Adipocyte (in vitro differentiated cells): ENCODE measurements at regions not wholly inside any gene's neighbourhood (a gene's known extent, or its start where the extent isn't known, plus 50 kb on each side); places are given as distances from the start of the nearest gene placed in this dataset.

Experiments used
- DNase-seq: peaks from one replicate; pipeline ENCODE4 v3.0.0-alpha.2; 2015; ENCODE audit warnings: low read depth
- H3K27me3 ChIP-seq: replicated peaks from 2 replicates; pipeline ENCODE4 v1.7.0; 2013; ENCODE audit warnings: mild to moderate bottlenecking, low read length, moderate library complexity; ENCODE audit not compliant: control insufficient read depth, insufficient read depth
- H3K36me3 ChIP-seq: 2 replicates; pipeline ENCODE4 v1.7.0; 2013; ENCODE audit warnings: low read length, mild to moderate bottlenecking, moderate library complexity; ENCODE audit not compliant: control insufficient read depth, insufficient read depth, severe bottlenecking
- H3K4me1 ChIP-seq: 2 replicates; pipeline ENCODE4 v1.7.0; 2013; ENCODE audit warnings: mild to moderate bottlenecking, low read length, moderate library complexity; ENCODE audit not compliant: control insufficient read depth, insufficient read depth
- H3K4me3 ChIP-seq: 2 replicates; pipeline ENCODE4 v1.7.0; 2013; ENCODE audit warnings: mild to moderate bottlenecking, low read length, moderate library complexity
- H3K9ac ChIP-seq: 2 replicates; pipeline ENCODE4 v1.7.0; 2013; ENCODE audit warnings: mild to moderate bottlenecking, low read length, moderate library complexity
- H3K9me3 ChIP-seq: 2 replicates; pipeline ENCODE4 v1.7.0; 2013; ENCODE audit warnings: mild to moderate bottlenecking, low read length, moderate library complexity; ENCODE audit not compliant: control insufficient read depth

- Histone ChIP-seq H3K4me1 (peaks cover 17% of the 10 kb centered on the region), H3K27me3 (no peaks in the 10 kb centered on the region), H3K4me3 (peak overlapping the region; percentile 2), H3K9me3 (no peaks in the 10 kb centered on the region), H3K9ac (no peak overlapping the region), H3K36me3 (no peaks in the 10 kb centered on the region)
- no peak for DNase-seq
Measured at GRCh38 chr14:49193332-49194065, 392.7 kb downstream of the RPS29 start.

DNA sequence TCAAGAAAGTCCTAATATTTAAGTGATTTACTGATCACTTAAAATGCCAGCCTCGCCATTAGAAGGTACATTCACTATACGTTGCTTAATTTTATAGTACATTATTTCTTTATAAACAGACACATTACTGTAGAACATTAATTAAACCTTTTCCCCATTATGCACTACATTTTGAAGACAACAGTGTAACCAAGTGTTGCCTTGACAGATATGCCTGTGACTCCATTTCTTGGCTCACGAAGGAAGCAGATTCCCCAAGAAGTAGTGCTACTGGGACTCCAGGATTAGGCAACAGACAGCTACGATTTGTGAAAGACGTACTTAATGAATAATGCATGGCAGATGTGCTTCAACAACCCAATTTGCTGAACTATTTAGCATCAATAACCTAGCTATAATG lies 394.8 kb downstream of the RPS29 start:
- Histone ChIP-seq H3K36me3 (no peaks in the 10 kb centered on the region), H3K4me1 (peaks cover 17% of the 10 kb centered on the region), H3K9me3 (no peaks in the 10 kb centered on the region), H3K9ac (no peak overlapping the region), H3K4me3 (no peak overlapping the region), H3K27me3 (no peaks in the 10 kb centered on the region)
- no peak for DNase-seq

DNA sequence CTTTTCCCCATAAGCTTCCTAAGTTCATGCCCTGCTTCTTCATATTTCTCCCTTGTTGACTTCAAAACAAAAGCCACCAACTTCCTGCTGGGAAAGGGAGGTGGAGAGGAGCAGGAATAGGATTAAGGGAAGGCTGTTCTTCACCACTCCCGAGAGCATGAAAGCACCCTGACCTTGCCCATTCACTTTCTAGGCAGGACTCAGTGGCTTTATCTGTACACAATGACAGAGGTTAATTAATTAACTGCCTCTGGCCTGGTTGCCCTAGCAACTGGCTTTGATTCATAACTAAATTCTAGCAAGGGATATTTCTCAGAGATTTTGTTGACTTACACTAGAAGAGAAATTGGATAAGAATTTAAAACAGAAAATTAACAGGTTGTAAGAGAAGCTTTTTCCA lies 396.8 kb downstream of the RPS29 start:
- H3K9me3 ChIP-seq = no peaks in the 10 kb centered on the region
- no peaks in the 10 kb centered on the region for H3K36me3 ChIP-seq
- no peak overlapping the region for H3K9ac ChIP-seq
- H3K4me3 ChIP-seq = no peak overlapping the region
- no peak for DNase-seq
- peaks cover 14% of the 10 kb centered on the region for H3K4me1 ChIP-seq
- H3K27me3 ChIP-seq = no peaks in the 10 kb centered on the region

DNA sequence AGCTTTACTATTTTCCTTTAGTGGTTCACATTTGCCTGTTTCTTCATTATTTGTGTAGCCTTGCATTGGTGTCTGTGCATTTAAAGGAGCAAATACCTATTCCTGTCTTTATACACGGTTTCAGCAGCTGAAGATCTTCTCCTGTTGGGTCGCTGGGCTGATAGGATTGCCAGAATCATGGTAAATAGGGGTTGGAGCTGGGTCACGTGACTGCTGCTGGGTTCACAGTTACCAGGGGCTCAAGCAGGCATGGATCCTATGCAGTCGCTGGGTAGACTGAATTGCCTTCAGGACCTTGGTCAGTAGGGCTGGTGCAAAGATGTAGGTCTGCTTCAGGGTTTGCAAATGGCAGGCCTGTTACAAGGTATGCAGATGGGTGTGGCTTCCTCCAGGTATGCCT lies 398.4 kb downstream of the RPS29 start:
- no peaks in the 10 kb centered on the region for H3K27me3 ChIP-seq
- no peak for DNase-seq
- no peaks in the 10 kb centered on the region for H3K36me3 ChIP-seq
- no peaks in the 10 kb centered on the region for H3K4me1 ChIP-seq
- no peak overlapping the region for H3K4me3 ChIP-seq
- no peaks in the 10 kb centered on the region for H3K9me3 ChIP-seq
- H3K9ac ChIP-seq = no peak overlapping the region

GRCh38 chr14:49173765-49174373 lies 412.3 kb downstream of the RPS29 start:
- peak; percentile 62 for DNase-seq
- Histone ChIP-seq H3K4me3 (no peak overlapping the region), H3K36me3 (no peaks in the 10 kb centered on the region), H3K27me3 (no peaks in the 10 kb centered on the region), H3K9ac (no peak overlapping the region), H3K4me1 (no peaks in the 10 kb centered on the region), H3K9me3 (no peaks in the 10 kb centered on the region)

DNA sequence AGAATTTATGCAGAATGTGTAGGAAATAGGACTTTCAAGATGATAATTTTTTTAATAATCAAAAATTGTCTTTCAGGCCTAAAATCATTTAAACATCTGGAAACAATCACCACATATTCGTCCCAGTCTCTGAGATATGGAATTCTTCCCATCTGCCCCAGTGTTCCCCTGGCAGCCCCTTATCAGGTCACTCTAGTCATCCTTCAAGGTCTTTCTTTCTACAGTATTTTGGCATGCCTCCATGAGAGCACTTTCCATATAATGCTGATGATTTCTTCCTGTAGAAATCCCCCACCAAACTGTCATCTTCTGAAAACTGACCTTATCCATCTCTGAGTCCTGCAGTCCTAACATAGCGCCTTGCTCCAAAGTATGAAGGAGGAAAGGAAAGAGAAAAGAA lies 422.1 kb downstream of the RPS29 start:
- Histone ChIP-seq H3K36me3 (no peaks in the 10 kb centered on the region), H3K9me3 (no peaks in the 10 kb centered on the region), H3K4me1 (no peaks in the 10 kb centered on the region), H3K4me3 (no peak overlapping the region), H3K27me3 (no peaks in the 10 kb centered on the region), H3K9ac (no peak overlapping the region)
- DNase-seq = no peak

DNA sequence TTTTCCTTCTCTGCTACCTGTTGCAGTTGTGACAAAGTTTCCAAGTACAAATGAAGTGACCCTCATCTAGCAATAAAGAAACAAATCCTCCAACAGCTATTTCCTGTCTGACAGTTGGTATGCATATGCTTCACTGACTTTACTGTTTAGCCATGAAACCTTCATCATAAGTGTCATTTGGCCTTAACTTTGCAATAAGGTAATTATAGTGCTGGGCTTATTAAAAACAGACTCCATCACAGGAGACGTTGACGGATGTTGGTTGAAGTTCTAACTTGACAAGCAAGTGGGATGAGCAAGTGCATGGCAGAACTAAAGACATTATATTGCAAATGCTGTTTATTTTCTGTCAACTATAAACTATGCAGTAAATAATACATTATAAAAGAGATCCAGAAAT lies 425.2 kb downstream of the RPS29 start:
- Histone ChIP-seq H3K9me3 (no peaks in the 10 kb centered on the region), H3K27me3 (no peaks in the 10 kb centered on the region), H3K4me3 (no peak overlapping the region), H3K4me1 (no peaks in the 10 kb centered on the region), H3K9ac (no peak overlapping the region), H3K36me3 (no peaks in the 10 kb centered on the region)
- DNase-seq = no peak

GRCh38 chr14:49159081-49159480 lies 427.1 kb downstream of the RPS29 start:
- H3K4me1 ChIP-seq = no peaks in the 10 kb centered on the region
- no peaks in the 10 kb centered on the region for H3K36me3 ChIP-seq
- no peaks in the 10 kb centered on the region for H3K9me3 ChIP-seq
- no peak overlapping the region for H3K4me3 ChIP-seq
- DNase-seq = no peak
- no peak overlapping the region for H3K9ac ChIP-seq
- no peaks in the 10 kb centered on the region for H3K27me3 ChIP-seq

GRCh38 chr14:49139593-49139992 lies 446.6 kb downstream of the RPS29 start:
- Histone ChIP-seq H3K36me3 (no peaks in the 10 kb centered on the region), H3K9ac (no peak overlapping the region), H3K4me1 (no peaks in the 10 kb centered on the region), H3K4me3 (no peak overlapping the region), H3K27me3 (no peaks in the 10 kb centered on the region), H3K9me3 (no peaks in the 10 kb centered on the region)
- DNase-seq = no peak

DNA sequence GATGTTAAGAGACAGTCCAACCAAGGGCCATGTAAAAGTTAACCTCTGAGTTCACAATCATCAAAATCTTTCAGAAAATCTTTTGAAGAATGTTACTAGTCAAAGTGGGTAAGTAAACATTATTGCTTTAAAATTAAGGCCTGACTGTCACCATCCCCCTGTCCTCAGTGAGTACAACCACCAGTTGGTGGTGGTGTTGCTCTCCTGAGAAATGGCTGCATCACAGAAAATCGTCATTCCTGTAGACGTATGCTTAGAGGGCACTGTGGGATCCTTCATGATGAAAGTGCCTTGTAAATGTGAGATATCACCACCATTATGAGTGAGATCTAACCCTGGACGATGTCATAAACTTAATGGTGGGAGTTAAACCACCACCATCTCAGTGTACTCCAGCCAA lies 451.2 kb downstream of the RPS29 start:
- no peak for DNase-seq
- no peaks in the 10 kb centered on the region for H3K27me3 ChIP-seq
- H3K4me1 ChIP-seq = no peaks in the 10 kb centered on the region
- no peaks in the 10 kb centered on the region for H3K36me3 ChIP-seq
- H3K4me3 ChIP-seq = no peak overlapping the region
- no peak overlapping the region for H3K9ac ChIP-seq
- peaks cover 1% of the 10 kb centered on the region for H3K9me3 ChIP-seq

DNA sequence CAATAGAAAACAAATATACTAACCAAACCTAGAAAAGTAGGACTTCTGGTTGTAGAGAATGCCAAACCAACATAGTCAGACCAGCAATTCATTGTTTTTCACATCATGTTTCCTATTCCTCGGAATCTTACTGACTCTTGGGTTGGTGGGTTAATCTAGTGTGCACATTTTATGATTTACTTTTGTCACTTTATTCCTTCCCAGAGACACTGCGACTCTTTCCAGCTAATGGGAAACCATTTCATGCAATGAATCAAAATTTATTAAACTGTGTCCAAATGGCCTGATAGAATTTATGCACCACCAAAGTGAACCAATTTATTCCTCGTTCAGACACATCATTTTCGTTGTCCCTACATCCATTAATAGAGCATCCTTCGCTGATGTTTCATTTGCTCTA lies 464.9 kb downstream of the RPS29 start:
- no peaks in the 10 kb centered on the region for H3K9me3 ChIP-seq
- H3K4me1 ChIP-seq = peaks cover 3% of the 10 kb centered on the region
- no peak overlapping the region for H3K4me3 ChIP-seq
- no peak overlapping the region for H3K9ac ChIP-seq
- no peaks in the 10 kb centered on the region for H3K36me3 ChIP-seq
- no peak for DNase-seq
- H3K27me3 ChIP-seq = no peaks in the 10 kb centered on the region
